ENCODE measurements at regions not wholly inside any gene's neighbourhood (a gene's known extent, or its start where the extent isn't known, plus 50 kb on each side); places are given as distances from the start of the nearest gene placed in this dataset.

DNA sequence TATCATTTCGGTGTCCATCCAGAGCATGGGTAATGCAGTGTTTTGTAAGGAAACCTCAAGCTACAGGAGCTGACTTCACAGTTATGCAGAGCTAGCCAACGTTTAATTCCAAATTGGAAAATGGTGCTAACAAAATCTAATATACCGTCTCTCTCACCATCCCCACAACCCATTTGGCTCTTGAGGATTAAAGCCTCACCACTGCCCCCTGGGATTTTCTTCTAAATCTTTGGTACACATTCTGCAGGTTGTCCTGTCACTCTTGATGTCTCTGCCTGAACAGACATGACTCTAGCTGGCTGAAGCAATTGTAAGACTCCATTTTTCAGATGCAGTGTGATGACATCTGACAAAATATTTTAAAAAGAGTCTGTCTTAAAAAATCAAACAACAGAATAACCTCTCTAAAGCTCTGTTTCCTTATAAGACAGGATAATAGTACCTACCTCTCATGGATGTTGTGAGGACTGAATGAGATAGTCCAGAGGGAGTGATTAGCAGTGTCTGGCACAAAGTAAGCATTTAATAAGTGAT is 451.8 kb downstream of the SUCLA2 start:
- Histone ChIP-seq H3K27me3 (ENCODE audit: control insufficient read depth, insufficient read depth, low read length) (no peaks in the 10 kb centered on the region), H3K27ac (ENCODE audit: low read length) (no peak overlapping the region), H3K9me3 (ENCODE audit: control insufficient read depth, low read depth, low read length) (no peaks in the 10 kb centered on the region), H3K4me1 (ENCODE audit: control insufficient read depth, low read depth, low read length) (peaks cover 11% of the 10 kb centered on the region), H3K4me3 (ENCODE audit: low read length) (no peak overlapping the region), H3K36me3 (ENCODE audit: control insufficient read depth, low read depth, low read length) (no peaks in the 10 kb centered on the region), H3K9ac (ENCODE audit: low read length) (no peak overlapping the region)

DNA sequence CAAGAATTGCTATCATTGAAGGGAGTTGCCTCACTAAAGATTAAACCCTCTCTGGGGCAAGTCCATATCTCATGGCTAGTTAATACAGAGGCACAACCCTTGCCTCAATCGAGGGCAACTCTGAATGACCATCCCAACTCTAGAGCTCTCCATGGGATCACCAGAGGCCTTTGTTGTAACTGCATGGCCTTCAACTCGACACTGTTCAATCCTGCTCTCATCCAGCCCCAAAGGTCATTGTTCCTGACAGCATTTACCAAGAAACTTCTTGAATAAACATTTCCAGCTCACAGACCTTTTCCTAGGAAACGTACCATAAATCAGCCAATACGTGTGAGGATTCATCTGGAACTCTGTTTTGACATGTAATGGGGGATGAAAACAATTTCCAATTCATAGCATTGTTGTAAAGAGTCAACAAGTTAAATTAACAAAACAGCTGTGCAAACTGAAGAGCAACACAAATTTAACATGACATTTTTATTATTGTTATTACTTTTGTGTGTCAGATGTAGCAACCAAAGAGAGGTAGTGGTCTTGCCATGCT is 452.7 kb downstream of the SUCLA2 start:
- H3K9ac ChIP-seq (ENCODE audit: low read length): no peak overlapping the region
- no peak overlapping the region for H3K4me3 ChIP-seq (ENCODE audit: low read length)
- peaks cover 5% of the 10 kb centered on the region for H3K4me1 ChIP-seq (ENCODE audit: control insufficient read depth, low read depth, low read length)
- H3K27ac ChIP-seq (ENCODE audit: low read length): no peak overlapping the region
- H3K9me3 ChIP-seq (ENCODE audit: control insufficient read depth, low read depth, low read length): no peaks in the 10 kb centered on the region
- H3K27me3 ChIP-seq (ENCODE audit: control insufficient read depth, insufficient read depth, low read length): no peaks in the 10 kb centered on the region
- no peaks in the 10 kb centered on the region for H3K36me3 ChIP-seq (ENCODE audit: control insufficient read depth, low read depth, low read length)

DNA sequence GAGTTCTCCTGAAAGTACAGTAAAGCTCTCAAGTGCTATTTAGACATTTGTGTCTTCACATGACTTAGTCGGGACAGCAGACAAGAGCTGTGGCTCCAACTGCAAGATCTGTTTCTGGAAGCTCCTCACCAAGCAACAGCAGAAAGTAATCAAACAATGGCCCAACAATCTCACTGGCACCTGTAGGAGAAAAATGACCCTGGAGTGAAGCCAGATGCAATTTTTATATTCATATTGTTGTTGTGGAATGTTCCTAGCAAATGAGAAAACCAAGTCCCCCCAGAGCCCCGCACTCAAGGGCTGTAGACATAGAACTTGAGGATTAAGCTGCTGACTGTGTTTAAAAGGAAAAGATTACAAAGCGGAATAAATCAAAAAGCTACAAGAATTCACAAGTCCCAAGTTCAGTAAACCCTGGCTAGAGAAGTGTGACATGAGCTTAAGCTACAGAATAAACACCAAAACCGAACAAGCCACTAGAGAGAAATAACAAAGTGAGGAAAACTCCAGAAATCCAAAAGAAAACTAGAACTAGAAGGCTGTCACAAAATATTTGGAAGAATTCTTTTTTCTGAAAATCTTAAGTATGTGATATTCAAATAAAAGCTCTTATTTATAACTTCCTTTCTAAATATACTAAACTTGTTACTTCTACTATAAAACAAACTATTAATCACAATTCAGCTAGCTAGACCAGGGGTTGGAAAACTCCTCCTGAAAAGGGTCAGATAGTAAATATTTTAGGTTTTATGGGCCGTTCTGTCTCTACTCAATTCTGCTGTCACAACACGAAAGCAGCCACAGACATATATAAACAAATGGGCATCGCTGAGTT is 454.5 kb downstream of the SUCLA2 start:
- no peak overlapping the region for H3K4me3 ChIP-seq (ENCODE audit: low read length)
- H3K36me3 ChIP-seq (ENCODE audit: control insufficient read depth, low read depth, low read length): no peaks in the 10 kb centered on the region
- H3K9ac ChIP-seq (ENCODE audit: low read length): no peak overlapping the region
- H3K4me1 ChIP-seq (ENCODE audit: control insufficient read depth, low read depth, low read length): no peaks in the 10 kb centered on the region
- no peak overlapping the region for H3K27ac ChIP-seq (ENCODE audit: low read length)
- H3K9me3 ChIP-seq (ENCODE audit: control insufficient read depth, low read depth, low read length): no peaks in the 10 kb centered on the region
- no peaks in the 10 kb centered on the region for H3K27me3 ChIP-seq (ENCODE audit: control insufficient read depth, insufficient read depth, low read length)

DNA sequence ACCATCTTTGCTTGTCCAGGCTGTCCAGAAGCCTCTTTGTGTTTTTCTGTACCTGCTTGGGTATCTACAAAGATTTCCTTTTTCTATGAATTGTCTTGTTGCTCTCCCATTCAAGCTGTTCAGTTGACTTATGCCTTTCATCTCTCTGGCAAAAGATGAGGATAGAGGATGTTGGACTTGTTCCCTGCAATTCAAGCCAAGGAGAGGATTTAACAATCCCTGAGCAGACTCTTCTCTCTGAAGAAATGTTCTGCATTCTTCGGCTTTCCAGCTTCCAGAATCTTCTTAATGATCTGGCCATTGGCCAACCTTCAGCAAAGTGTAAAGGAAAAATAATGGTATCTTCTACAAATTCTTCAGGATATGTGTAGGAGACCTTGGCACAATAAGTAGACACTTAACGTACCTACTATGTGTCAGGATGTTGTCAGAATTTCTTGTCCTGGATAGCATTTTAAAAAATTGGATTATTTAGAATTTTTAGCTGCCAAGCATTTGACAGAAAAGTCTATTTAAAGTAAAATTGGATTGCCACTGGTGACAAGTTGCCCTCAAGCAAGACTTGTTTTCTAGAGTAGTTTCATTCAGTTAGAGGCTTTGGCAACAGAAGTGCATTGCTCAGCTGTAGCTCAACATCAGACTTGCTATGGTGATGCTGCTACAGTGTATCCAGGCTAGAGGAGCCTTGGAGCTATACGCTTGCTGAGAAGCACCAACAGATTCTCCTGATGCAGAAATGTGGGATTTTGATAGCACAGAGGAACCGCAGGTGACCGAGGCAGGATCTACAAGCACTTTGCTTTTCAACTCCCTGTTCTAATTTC is 455.7 kb downstream of the SUCLA2 start:
- Histone ChIP-seq H3K9ac (ENCODE audit: low read length) (no peak overlapping the region), H3K27ac (ENCODE audit: low read length) (no peak overlapping the region), H3K36me3 (ENCODE audit: control insufficient read depth, low read depth, low read length) (no peaks in the 10 kb centered on the region), H3K4me1 (ENCODE audit: control insufficient read depth, low read depth, low read length) (no peaks in the 10 kb centered on the region), H3K4me3 (ENCODE audit: low read length) (no peak overlapping the region), H3K27me3 (ENCODE audit: control insufficient read depth, insufficient read depth, low read length) (no peaks in the 10 kb centered on the region), H3K9me3 (ENCODE audit: control insufficient read depth, low read depth, low read length) (no peaks in the 10 kb centered on the region)

DNA sequence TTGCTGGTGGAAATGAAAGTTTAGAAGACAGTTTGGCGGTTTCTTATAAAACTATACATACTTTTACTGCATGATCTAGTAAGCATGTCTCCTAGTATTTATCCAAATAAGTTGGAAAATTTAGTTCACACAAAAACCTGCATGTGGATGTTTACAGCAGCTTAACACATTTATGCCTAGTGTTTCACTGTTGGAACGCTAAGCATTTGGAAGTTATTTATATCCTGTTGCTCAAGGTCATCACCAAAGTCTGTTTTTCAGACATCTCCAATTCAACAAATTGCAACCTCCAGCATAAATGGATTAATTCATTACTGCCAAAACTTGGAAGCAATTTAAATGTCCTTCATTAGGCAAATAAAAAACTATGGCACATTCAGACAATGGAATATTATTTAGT is 461.8 kb downstream of the SUCLA2 start:
- no peaks in the 10 kb centered on the region for H3K9me3 ChIP-seq (ENCODE audit: control insufficient read depth, low read depth, low read length)
- no peak overlapping the region for H3K4me3 ChIP-seq (ENCODE audit: low read length)
- no peaks in the 10 kb centered on the region for H3K36me3 ChIP-seq (ENCODE audit: control insufficient read depth, low read depth, low read length)
- H3K9ac ChIP-seq (ENCODE audit: low read length): no peak overlapping the region
- H3K4me1 ChIP-seq (ENCODE audit: control insufficient read depth, low read depth, low read length): no peaks in the 10 kb centered on the region
- no peak overlapping the region for H3K27ac ChIP-seq (ENCODE audit: low read length)
- no peaks in the 10 kb centered on the region for H3K27me3 ChIP-seq (ENCODE audit: control insufficient read depth, insufficient read depth, low read length)

DNA sequence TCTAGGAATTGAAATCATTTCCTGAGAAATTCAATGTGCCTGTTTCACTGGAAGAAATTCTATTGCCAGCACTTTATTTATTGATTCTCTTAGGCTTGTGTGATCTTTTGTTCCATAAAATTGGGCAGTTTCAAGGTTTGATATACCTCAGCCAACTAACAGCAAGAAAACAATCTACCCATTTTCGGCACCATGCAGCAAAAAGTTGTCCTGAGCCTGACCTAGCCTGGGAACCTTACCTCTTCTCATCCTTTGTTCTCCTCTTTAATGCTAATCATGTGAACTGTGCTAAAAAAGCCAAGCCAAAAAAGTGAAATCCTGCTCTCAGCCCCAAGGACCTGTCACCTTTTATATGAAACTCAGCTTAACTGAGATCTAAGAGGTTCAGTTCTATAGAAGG is 477.3 kb downstream of the SUCLA2 start:
- Histone ChIP-seq H3K9ac (ENCODE audit: low read length) (no peak overlapping the region), H3K36me3 (ENCODE audit: control insufficient read depth, low read depth, low read length) (no peaks in the 10 kb centered on the region), H3K27me3 (ENCODE audit: control insufficient read depth, insufficient read depth, low read length) (no peaks in the 10 kb centered on the region), H3K4me3 (ENCODE audit: low read length) (no peak overlapping the region), H3K4me1 (ENCODE audit: control insufficient read depth, low read depth, low read length) (no peaks in the 10 kb centered on the region), H3K9me3 (ENCODE audit: control insufficient read depth, low read depth, low read length) (no peaks in the 10 kb centered on the region), H3K27ac (ENCODE audit: low read length) (no peak overlapping the region)

DNA sequence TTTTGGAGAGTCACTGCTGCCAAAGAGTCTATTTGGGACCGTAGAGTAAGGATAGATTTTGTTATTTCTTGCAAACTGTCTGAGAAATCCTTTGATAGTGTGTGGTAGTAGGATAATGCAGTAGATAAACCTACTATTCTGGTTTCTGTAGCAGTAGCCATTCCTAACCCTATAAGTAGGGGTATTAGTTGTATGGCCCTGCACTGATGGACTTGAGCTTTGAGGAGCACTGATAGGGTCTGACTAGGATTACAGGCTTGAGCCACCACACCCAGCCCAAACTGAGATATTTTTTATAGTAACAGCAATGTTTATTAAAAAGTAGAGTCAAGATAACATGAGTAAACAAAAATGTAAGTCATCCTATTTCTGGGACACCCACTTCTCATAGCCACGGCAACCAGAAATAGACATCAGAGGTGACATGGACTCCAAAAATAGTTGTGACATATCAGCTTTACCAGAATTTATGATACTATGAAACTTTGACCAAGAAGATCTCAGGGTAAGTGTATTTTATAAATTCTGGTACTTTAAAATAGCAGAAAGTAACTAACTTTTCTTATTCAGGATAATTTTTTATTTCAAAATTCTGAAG is 479.1 kb downstream of the SUCLA2 start:
- Histone ChIP-seq H3K9ac (ENCODE audit: low read length) (no peak overlapping the region), H3K4me1 (ENCODE audit: control insufficient read depth, low read depth, low read length) (no peaks in the 10 kb centered on the region), H3K9me3 (ENCODE audit: control insufficient read depth, low read depth, low read length) (no peaks in the 10 kb centered on the region), H3K27ac (ENCODE audit: low read length) (no peak overlapping the region), H3K36me3 (ENCODE audit: control insufficient read depth, low read depth, low read length) (no peaks in the 10 kb centered on the region), H3K27me3 (ENCODE audit: control insufficient read depth, insufficient read depth, low read length) (no peaks in the 10 kb centered on the region), H3K4me3 (ENCODE audit: low read length) (no peak overlapping the region)

DNA sequence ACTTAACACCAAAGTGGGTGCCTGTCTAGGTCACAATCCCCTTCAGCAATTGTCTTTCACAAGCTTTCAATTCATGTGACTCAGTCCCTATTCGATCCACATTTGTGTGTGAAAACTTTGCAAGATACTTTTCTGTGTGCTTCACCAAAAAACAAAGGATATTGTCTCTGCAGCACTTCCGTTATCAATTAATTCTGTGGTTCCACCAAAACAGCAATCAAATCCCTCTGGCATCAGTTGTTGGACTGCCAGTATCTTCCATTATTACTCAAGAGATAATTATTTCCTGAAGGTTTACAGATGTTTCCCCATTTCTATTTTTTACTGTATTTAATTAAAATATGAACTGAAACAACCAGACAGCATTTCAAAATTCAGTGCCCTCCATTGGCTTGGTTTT is 481.4 kb downstream of the SUCLA2 start:
- H3K9me3 ChIP-seq (ENCODE audit: control insufficient read depth, low read depth, low read length): no peaks in the 10 kb centered on the region
- no peaks in the 10 kb centered on the region for H3K4me1 ChIP-seq (ENCODE audit: control insufficient read depth, low read depth, low read length)
- H3K27me3 ChIP-seq (ENCODE audit: control insufficient read depth, insufficient read depth, low read length): no peaks in the 10 kb centered on the region
- H3K36me3 ChIP-seq (ENCODE audit: control insufficient read depth, low read depth, low read length): no peaks in the 10 kb centered on the region
- no peak overlapping the region for H3K4me3 ChIP-seq (ENCODE audit: low read length)
- H3K9ac ChIP-seq (ENCODE audit: low read length): no peak overlapping the region
- H3K27ac ChIP-seq (ENCODE audit: low read length): no peak overlapping the region

DNA sequence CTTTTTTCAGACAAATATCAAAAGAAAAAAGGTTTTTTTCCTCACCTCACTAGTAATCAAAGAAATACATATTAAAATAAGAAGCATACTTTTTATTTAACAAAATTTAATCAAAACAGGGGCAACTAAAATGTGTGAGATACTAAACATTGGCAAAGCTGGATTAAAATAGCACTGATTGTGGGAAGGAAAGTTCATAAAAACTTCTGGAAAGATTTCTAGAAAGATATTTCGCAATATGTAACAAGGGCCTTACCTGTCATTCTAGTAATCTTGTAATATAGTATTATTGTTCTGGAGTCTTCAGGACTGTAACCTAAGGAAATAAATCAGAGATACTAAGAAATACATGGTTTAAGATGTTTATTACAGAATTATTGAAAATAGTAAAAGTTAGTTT is 482.5 kb downstream of the SUCLA2 start:
- Histone ChIP-seq H3K9ac (ENCODE audit: low read length) (no peak overlapping the region), H3K27me3 (ENCODE audit: control insufficient read depth, insufficient read depth, low read length) (no peaks in the 10 kb centered on the region), H3K27ac (ENCODE audit: low read length) (no peak overlapping the region), H3K4me1 (ENCODE audit: control insufficient read depth, low read depth, low read length) (no peaks in the 10 kb centered on the region), H3K9me3 (ENCODE audit: control insufficient read depth, low read depth, low read length) (no peaks in the 10 kb centered on the region), H3K4me3 (ENCODE audit: low read length) (no peak overlapping the region), H3K36me3 (ENCODE audit: control insufficient read depth, low read depth, low read length) (no peaks in the 10 kb centered on the region)

DNA sequence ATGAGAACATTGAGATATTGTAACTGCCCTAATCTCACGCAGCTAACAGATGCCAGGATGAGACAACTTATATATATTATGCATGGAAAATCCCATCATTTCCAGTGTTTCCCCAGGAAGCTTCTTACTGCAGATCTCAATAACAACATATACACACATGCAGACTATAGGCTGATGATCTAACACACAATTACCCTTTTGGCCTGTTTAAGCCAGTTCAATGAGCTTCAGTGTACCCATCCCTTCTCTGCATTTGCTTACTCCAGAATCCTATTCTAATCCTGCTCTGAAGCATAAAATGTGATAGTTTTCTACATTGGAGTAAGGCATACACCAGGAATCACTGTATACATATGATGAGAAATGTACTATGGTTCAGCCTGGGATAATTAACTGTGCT is 489.4 kb downstream of the SUCLA2 start:
- H3K9me3 ChIP-seq (ENCODE audit: control insufficient read depth, low read depth, low read length): no peaks in the 10 kb centered on the region
- no peaks in the 10 kb centered on the region for H3K4me1 ChIP-seq (ENCODE audit: control insufficient read depth, low read depth, low read length)
- H3K4me3 ChIP-seq (ENCODE audit: low read length): no peak overlapping the region
- no peaks in the 10 kb centered on the region for H3K27me3 ChIP-seq (ENCODE audit: control insufficient read depth, insufficient read depth, low read length)
- no peak overlapping the region for H3K9ac ChIP-seq (ENCODE audit: low read length)
- no peaks in the 10 kb centered on the region for H3K36me3 ChIP-seq (ENCODE audit: control insufficient read depth, low read depth, low read length)
- H3K27ac ChIP-seq (ENCODE audit: low read length): no peak overlapping the region

DNA sequence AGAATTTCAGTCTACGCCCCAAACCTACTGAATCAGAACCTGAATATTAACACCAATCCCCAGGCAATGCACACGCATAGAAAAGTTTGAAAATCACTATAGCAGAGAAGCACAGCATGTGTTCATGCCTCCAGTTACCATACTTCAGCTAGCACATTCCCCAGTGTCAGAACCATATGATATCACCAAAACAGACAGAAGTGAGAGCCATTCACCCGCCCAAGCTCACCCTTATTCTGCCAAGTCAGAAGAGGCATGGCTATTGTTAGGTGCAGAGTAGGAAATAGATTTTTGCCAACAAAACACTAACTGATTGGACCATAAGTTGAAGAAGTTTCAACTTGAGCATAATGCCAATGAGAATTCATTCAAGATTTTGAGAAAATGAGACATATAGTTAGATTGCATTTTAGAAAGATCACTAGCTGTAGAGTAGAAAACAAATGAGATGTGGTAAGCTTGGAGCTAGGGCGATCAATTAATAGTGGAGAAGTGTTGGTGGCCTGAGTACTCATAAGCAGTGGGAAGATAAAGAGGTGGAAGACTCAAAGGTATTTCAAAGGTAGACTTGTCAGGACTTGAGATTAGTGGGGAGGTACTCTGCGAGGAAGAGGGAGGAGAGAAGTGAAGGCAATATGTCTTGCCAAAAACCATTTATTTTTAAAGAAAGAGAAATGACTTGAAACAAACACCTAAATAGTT is 492.4 kb downstream of the SUCLA2 start:
- Histone ChIP-seq H3K27me3 (ENCODE audit: control insufficient read depth, insufficient read depth, low read length) (no peaks in the 10 kb centered on the region), H3K9ac (ENCODE audit: low read length) (no peak overlapping the region), H3K27ac (ENCODE audit: low read length) (no peak overlapping the region), H3K9me3 (ENCODE audit: control insufficient read depth, low read depth, low read length) (no peaks in the 10 kb centered on the region), H3K4me1 (ENCODE audit: control insufficient read depth, low read depth, low read length) (no peaks in the 10 kb centered on the region), H3K36me3 (ENCODE audit: control insufficient read depth, low read depth, low read length) (no peaks in the 10 kb centered on the region), H3K4me3 (ENCODE audit: low read length) (no peak overlapping the region)

Data from iPS-18a (cell line).